ENCODE measurements at regions not wholly inside any gene's neighbourhood (a gene's known extent, or its start where the extent isn't known, plus 50 kb on each side); places are given as distances from the start of the nearest gene placed in this dataset.

GRCh38 chr14:95980402-95980801 is 58.8 kb upstream of the C14orf132 start:
- in situ Hi-C loops (cut with MboI) = no loop called here
- TF ChIP-seq KAT8 (IDR thresholded peaks at IDR 0.05; ENCODE audit: low read depth) (no peak), KLF6 (CRISPR knock-in tag; IDR thresholded peaks at IDR 0.05; ENCODE audit: borderline replicate concordance) (no peak), NR3C1 (CRISPR knock-in tag; IDR thresholded peaks at IDR 0.05) (no peak), TBP (optimal IDR thresholded peaks at IDR 0.05; ENCODE audit: low read depth, low read length) (no peak), HNRNPLL (IDR thresholded peaks at IDR 0.05; ENCODE audit: low read depth, low read length, poor library complexity, severe bottlenecking) (no peak), CBFA2T2 (conservative IDR thresholded peaks at IDR 0.05) (no peak), THRA (IDR thresholded peaks at IDR 0.05) (no peak), ZNF384 (IDR thresholded peaks at IDR 0.05; ENCODE audit: low read depth, low read length) (no peak)
- POLR2A ChIA-PET = no interaction called here

More at GRCh38 chr14:95980402-95980801, 58.8 kb upstream of the C14orf132 start:
- no peaks in the 10 kb centered on the region for H3K9me1 ChIP-seq (ENCODE audit: control insufficient read depth, insufficient read depth, low read length)
- BruUV-seq (replicated peaks) = no TSS peak
- no peak overlapping the region for H3K4me3 ChIP-seq
- no peak for ATAC-seq
- H3K4me2 ChIP-seq (ENCODE audit: insufficient read depth, low read length) = no peak overlapping the region
- WGBS (ENCODE audit: insufficient coverage, low coverage, missing lambda C conversion rate) = 0% methylated on average over 5 of the region's 5 CpGs
- no peaks in the 10 kb centered on the region for H3K9me3 ChIP-seq (replicated peaks; ENCODE audit: control insufficient read depth, insufficient read depth, low read depth, low read length)
- H3K27me3 ChIP-seq (ENCODE audit: control insufficient read depth in 2 of 2, insufficient read depth in 2 of 2, low read length in 2 of 2) = no peaks in the 10 kb centered on the region
- H3K9ac ChIP-seq (ENCODE audit: insufficient read depth in 1 of 2, low read depth in 2 of 2, low read length in 2 of 2) = no peak overlapping the region
- DNase-seq (ENCODE audit: extremely low read depth in 1 of 4, low spot score in 3 of 4) = no peak
- intact Hi-C loops (cut with micrococcal nuclease) = loop anchor here (5.0 kb wide), 1 partner anchor 103 kb away; the partner anchor contains the start of gene TUNAR
- H2AFZ ChIP-seq (ENCODE audit: low read depth, low read length) = no peak overlapping the region
- no peak overlapping the region for H3K27ac ChIP-seq (ENCODE audit: extremely low read depth, low read depth, low read length)
- no peaks in the 10 kb centered on the region; the same call in 1 of the 2 replicates for H4K20me1 ChIP-seq (replicated peaks; ENCODE audit: control insufficient read depth, insufficient read depth, low read length)
- CTCF ChIA-PET (ENCODE audit: low intra/inter-chr PET ratio) = no interaction called here
- no peaks in the 10 kb centered on the region for H3K79me2 ChIP-seq (ENCODE audit: control insufficient read depth, insufficient read depth, low read length)
- H3K36me3 ChIP-seq (ENCODE audit: control insufficient read depth, insufficient read depth, low read length) = no peaks in the 10 kb centered on the region
- no peaks in the 10 kb centered on the region for H3K4me1 ChIP-seq (replicated peaks in 1 of 2; ENCODE audit: control insufficient read depth in 2 of 2, insufficient read depth in 2 of 2, low read length in 2 of 2)
- FAIRE-seq = no peak
